ENCODE measurements at regions not wholly inside any gene's neighbourhood (a gene's known extent, or its start where the extent isn't known, plus 50 kb on each side); places are given as distances from the start of the nearest gene placed in this dataset.

DNA sequence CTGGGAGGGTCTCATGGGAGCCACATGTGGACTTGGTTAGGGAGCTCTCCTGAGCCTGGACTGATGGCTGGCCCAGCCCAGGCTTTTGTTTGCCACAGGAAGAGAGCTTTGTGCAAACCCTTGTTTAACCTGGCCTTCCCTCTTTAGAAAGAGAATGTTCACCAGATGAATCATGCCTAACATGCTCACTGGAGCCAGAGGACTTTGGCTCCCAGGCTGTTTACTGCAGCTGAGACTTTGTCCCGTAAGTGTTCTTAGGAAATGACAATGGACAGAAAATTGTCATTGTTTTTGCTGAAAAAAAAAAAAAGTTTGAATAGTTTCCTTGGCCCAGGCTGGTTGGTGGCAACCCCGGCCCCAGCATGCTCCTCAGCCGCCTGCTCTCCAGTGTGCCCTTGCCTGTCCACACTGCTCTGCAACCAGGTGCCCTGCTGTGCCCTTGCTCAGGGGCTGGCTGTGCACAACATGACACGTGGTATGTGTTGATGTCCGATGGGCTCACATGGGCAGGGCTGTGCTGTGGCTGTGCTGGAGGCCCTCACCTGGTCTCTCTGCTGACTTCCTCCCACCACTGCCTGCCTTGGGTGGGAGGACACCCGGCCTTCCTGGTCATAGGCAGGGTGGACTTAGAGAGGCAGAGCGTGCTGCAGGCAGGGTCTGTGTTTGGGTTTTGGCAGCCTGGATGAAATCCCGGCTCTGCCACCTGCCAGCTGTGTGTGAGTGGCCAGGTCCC, 215.3 kb upstream of the ZNF32 start:
- no peak for DNase-seq

DNA sequence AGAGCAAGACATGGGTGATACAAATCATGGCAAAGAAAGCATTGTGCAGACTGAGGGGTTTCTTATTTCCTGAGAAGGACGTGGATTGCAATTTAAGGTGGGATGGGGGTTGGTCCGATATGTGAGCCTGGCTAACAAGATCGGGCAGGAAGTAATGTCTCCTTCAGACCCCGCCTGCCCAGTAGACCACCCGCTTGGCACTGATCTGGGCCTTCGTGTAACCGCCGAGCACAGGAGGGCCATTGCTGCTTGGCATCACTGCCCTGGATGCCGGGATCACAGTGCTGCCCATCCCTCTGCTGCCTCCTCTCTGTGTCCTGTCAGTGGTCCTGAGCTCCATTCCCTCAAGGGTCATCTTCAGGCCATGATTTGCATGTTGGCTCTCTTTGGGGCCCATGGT, 214.6 kb upstream of the ZNF32 start:
- DNase-seq, result no peak

DNA sequence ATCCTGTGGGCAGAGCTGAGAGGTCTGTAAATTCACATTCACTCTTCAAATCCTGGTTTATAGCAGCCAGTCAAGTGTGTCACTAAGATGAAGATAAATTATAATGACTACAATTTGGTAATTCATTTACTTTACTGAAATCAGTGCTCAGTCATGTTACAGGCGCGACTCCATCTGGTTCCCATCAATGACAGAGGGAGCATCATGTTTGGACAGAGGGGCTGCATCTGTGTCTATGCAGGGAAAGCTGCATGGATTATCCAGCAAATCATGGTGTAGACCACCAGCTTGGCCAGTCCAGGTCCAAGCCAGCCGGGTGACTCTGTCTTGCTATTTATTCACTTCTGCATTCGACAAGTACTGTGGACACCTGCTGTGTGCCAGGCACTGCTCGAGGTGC, 214.1 kb upstream of the ZNF32 start:
- no peak for DNase-seq

DNA sequence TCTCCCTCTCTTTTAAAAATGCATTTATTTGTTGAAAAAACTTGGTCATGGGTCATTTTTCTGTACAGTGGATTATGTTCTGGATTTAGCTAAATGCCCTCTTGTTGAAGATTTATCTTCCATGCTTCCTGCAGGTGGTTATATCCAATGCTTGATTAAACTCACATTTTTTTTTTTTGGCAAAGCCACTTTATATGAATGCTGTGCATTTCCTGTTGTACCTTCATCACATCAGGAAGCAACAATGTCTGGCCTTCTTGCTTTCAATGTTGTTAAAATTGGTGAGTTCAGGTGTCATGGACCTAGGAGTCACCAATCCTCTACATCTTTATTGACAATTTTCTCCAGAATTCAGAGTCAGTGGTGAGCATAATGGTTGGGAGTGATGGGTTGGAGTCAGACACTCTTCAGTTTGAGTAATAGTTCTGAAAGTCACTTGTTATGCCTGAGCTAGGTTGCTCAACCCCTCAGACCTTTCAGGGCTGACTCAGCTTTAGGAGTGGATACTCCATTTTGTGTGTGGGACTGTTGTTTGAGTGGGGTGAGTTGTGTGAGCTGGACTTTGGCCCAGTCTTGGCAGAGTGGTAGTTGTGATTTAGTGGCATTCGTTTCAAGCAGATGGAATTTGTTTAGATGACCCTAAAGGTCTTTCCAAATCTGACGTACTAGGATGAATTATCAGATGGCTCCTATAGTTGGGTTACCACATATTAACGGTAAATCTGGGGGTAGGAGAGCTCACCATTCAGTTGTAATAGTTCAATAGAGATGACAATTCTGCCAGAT, 213.5 kb upstream of the ZNF32 start:
- DNase-seq, result no peak

DNA sequence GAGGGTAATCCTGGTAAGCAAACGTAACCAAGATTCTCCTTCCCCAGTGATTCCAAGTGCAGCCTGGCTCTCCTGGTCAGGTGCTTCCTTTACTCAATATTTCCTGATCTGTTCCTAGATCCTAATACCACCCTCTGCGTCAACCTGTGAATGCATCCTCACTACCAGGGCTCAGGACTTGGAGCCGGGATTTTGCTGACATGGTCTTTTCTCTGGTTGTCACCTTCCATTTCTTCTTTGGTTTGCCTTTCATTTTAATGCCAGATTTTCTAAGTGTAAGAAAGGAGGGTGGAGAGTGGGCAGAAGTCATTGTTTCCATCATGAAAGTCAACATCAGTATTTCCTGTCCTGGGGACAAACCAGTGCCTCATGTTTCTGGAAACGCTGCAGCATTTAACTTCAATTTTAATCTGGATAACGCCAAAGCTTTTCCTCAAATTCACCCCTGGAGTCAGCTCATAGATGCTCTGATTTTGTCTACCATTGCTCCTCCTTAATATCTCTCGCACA, 210.4 kb upstream of the ZNF32 start:
- no peak for DNase-seq

DNA sequence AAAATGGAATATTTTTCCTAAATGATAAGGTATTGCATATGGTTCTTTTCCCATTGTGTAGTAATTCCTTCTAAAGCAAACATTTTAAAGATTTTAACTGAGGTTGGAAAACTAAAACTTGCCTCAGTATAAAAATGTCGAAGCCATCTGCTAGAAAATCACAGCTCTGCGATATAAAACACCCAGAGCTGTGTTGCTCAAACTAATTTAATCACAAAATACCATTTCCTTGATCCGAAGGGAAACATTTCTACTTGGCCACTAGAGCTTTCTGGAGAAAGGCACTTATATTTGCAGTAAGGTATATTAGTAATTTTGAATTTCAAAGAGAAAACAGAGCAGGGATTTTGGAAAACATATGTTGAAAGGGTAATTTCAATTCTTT, 209.2 kb upstream of the ZNF32 start:
- no peak for DNase-seq

DNA sequence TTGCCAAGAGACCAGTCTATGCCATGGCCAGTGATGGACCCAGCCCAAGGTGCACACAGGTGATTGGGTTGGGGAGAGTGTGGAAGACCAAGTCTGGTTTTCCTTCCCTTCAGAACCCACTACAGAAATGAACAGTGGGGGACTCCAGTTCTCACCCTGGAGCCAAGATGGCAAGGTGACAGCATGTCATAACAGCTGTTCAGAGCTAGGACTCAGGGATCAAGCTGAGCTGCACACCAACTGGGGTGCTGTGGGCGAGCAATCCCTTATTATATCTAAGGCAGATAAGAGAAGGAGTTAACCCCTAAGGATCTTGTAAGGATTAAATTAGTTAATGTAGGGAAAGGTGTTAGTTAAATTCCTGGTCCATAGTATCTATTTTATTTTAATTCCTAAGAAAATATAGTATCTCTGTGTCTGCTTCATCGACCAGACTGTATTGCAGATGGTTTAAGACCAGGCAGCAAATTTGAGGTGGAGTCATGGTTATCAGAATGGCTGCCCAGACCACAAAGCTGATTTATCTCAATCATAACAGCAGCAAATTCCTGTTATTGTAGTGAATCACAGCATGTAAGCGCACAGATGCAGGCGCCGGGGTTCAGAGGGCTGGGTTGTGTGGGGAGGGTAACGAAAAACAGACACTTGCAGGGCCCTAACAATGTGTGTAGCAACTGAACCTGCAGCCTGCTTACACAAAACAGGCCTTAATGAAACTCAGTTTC, 208.7 kb upstream of the ZNF32 start:
- no peak for DNase-seq

DNA sequence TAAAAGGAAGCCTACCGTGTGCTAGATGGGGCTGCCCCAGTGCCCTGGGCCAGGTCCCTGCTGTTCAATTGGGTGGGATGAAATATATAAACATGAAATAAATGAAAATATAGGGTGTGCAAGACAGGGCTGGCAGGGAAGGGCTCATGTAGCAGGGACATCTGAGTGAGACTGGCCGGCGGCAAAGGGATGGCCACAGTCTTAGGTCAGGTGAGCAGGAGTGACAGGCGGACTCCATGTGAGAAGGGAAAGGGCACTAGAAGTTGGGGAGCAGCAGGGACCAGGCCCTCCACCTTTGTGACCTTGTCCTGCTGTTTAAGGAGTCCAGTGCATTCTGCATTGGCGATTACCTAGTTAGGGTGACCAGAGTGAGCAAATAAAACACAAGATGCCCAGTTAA, 207.6 kb upstream of the ZNF32 start:
- DNase-seq, result no peak

DNA sequence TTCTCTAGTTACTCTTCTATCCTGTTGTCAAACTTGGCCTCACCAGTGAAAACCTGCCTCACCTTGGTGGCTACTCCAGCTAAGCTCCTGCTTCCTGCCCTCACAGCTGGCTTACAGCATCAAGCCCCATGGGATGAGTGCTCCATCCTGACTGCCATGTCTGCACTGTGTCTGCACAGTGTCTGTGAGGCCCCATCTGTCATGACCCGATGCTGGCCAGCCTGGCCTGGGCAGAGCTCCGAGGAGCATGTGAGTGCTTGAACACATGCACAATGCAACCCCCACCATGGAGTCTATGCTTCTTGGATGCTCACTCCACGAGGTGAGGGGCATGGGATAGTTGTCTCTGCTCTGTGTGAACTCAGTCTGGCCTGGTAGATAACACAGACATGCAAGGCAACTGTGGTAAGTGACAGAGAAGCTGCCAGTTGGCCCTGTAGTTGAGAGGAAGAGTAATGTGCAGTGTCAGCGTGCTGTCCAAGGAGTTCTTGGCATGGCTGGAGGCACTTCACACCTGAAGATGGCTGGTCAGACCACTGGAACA, 207.1 kb upstream of the ZNF32 start:
- no peak for DNase-seq

DNA sequence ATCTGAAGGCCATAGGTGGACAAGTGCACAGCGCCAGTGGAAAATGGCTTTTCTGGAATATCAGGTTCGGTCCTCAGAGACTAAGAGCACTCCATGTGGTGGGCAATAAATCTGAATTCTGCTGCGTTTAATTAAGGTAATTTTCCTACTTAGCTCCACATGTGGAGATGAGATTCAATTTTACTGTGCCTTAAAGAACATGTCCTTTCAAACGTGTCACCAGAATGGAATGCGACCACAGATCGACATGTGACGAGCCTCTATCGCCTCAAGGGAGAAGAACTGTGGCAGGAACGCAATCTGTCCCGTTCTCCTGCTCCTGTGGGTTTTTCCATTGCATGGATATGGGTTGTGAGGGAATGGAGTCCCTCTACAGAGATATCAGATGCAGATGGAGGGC, 205.3 kb upstream of the ZNF32 start:
- DNase-seq, result no peak

DNA sequence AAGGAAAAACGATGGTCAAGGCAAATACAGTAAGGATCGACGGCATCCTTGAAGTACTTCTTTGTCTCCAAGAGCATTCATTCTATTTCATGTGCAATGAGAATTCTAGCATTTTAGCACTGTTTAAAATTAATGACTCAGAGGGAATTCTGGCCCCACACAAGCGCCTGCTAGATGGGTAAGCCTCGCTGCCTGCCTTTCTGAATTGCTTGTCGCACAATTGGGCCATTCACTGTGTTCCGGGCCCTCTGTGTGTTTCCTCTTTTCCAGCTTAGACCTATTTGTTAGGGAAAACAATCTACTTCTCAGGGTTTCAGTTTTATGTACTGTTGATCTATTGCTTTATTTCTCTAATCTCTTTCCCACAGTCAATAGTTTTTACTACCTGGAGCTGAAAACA, 204.7 kb upstream of the ZNF32 start:
- DNase-seq, result no peak

DNA sequence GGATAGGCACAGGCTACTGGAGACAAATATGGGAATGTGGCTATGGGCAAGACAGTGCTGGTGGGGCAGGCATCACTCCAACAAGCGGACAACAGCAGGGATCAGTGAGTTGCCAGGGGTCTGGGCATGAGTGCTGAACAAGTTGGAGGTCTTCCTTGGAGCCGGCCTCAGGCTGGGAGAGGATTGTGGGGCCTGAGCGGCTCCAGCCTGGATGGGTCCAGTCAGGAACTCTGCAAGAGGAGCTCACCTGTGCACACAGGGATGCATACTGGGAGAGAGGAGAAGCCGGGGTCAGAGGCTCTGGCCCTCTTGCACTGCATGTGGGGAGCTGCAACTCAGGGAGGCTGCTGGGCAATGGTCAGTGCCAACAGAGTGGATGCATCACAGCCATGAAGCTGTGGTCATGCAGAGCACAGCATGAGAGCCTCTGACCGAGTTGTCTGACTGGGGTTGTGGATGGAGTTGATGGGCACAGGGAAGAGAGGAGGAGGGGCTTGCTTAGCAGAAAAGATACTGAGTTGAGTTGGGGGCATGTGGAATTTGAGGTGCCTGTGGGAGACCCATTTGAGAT, 204.0 kb upstream of the ZNF32 start:
- DNase-seq, result no peak

DNA sequence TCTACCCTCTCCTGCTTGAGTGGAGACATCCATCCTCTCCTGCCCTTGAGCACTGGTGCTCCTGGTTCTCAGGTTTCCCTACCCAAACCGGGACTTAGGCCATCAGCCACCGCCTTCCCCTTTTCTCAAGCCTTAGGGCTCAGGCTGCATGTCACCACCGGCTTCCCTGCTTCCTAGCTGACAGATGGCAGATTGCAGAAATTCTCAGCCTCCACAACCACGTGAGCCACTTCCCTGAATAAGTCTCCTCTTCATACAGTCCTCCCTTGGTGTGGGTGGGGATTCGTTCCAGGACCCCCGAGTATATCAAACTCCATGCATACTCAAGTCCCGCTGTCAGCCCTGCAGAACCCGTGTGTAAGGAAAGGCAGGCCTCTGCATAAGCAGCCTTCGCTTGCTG, 203.5 kb upstream of the ZNF32 start:
- no peak for DNase-seq

DNA sequence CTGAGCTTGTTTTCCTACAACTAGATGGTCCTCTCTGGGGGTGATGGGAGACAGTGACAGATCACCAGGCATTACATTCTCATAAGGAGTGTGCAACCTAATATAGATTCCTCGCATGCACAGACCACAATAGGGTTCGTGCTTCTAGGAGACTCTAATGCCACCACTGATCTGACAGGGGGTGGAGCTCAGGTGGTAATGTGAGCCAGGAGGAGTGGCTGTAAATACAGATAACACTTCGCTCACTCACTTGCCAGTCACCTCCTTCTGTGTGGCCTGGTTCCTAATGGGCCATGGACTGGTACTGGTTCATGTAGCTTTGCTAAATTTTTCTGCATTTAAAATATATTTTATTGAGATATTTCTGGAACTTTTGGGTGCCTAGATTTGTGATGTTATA, 202.3 kb upstream of the ZNF32 start:
- no peak for DNase-seq

DNA sequence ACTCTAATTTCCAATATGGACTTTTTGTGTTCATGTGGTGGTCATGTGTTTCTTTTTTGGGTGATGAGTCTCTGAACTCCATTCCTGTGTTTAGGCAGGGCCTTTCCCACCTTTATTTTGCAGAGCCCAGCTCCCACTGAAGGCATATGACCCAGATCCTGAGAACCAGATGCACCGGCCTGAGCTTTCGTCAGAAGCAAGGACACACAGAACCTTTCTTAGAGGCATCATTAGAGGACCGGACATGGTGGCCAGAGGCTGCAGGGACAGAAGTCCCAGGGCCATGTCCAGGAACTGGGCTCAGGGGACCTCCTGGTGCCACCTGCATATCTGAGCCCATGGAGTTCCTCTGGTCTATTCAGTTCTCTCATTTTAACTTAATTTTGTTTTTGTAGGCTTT, 200.9 kb upstream of the ZNF32 start:
- no peak for DNase-seq

DNA sequence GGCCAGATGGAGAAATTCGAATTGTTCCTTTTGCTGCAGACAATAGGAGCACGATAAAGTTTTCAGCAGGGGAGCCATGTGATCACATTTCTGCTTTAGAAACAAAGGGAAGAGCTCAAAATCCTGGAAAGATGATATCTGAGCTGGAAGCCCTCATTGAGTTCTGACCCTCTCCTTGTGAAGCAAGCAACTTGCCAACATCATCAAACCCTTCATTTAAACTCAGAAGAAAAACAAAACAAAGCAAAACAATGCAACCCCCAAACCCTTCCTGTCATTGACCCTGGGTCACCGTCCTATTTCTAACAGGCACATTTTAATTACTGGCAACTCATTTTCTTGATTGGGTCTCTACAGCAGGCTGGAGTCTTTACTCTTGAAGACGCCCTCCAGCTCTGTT, 198.3 kb upstream of the ZNF32 start:
- no peak for DNase-seq

DNA sequence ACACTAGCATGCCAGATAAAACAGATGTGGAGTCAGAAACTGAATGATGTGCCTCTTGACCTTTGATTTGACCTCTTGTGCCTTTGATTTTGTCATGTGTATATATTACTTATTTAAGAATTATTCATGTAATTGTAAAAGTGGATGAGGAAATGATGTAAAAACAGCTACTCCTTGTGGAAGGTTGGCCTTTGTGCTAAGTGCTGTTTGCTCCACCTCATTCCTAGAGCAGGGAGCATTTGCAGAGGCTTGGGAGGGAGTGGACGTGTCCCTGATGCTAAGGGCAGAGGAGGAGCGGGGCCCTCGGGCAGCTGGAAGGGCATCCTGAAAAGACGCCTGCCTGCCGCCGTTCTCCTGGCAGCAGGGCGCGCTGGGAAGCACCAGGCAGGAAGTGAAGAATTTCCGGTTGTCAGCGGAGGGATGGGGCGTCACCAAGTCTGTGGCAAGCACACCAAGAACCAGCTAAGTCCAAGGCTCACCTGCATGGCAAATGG, 197.6 kb upstream of the ZNF32 start:
- no peak for DNase-seq

DNA sequence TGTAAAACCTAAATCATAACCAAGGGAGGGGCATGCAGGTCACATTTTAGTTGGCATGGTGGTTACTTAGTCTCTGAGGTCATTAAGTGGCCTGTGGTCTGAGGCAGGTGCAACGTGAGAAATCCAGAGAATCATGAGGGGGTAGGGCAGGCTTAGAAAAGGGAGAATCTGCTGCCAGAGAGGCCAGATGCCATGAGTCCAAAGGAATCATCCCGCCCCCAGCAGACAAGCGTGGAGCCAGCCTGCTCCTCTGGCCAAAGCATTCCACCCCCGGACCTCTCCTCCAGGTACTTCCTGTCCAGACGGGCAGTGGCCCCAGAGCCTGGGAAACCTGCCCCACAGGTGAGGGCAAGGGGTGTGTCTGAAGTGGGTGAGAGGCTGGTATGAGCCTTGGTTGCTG, 196.4 kb upstream of the ZNF32 start:
- DNase-seq, result no peak

DNA sequence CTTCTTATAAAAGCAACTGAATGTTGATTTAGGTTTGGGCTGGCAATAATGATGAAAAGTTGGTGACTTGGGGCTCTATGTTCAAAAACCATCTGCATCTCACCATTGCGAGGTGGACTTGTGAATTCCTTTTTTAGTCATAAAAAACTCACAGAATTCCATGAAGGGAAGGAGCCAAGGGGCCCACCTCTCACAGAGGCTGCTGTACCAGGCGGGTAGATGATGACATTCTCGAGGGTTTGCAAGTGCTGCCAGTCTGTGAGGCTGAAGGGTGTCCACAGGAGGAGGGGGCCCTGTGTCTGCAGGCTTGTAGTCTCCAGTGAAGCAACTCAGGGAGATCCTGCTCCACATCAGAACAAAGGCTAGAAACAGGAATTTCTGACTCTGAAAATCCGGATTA, 195.5 kb upstream of the ZNF32 start:
- DNase-seq, result no peak

DNA sequence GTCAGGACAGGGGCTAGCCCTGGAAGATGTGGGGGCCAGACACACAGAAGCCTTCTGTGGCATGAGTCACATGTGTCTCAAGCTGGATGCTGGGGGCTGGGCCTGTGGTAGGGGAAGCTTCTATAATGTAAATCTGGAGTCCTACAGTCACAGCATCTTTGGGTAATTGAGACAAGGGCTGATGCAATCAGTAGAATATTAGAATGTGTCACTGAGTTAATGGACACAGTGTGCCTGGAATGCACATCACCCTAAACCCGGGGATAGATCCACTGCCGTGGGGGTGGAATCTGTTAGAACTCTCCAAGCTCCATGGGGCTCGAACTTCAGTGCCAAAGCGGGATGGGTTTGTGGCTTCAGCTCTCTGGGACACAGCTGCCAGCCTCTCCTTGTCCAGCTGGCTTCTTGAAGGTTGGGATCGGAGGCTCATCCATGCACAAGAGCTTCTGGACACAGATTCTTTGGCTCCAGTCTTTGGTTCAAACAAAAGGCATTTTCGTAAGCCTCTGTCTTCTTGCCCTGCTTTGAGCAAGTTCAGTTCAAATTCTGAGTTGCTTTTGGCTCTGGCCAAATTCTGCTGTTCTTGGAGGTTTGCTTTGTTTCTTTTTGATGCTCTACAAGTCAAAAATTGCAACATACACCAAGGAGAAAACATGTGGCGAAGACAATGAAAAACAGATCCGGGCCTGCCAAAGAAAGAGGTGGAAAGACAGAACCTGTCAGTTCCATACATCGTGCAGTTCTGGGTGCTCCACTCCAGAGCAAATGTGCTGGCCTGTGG, 194.8 kb upstream of the ZNF32 start:
- peak; percentile 56 for DNase-seq

DNA sequence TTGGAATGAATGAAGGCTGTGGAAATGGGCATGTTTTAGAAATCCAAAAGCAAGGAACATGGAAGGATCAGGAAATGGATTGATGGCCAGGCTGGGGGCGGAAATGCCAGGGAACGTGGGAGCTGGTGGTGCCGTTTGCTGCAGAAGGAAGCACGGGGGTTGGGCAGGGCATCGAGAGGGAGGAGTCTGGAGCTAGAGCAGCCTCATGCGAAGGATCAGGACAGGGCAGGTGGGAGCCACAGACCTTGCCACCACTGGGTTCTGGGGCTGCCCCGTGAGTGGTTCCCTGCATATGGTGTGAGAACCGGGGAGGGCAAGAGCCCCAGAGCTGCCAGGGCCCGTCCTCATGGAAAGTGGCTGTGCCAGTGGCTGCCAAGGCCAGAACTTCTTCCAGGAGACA, 193.8 kb upstream of the ZNF32 start:
- no peak for DNase-seq

DNA sequence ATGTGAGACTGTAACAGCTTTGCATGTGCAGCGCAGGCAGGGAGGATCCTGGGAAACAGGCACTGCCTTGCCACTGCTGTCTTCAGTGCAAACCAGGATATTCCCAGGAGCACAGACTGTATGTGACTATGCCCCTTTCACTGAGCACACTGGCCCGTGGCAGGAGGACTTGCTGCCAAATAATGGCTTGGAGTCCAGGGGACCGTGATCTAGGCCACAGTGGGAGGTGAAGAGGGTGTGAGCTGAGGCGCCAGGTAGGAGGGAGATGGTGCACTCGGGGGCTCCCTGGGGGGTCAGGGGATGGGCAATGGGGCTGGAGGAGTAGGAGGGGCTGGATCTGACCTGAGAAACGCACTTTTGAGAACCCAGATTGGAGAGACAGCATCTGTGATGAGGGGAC, 193.4 kb upstream of the ZNF32 start:
- no peak for DNase-seq

Data from hindlimb muscle (tissue), 1 donor.